NCI-H187 (cell line): ENCODE measurements at regions not wholly inside any gene's neighbourhood (a gene's known extent, or its start where the extent isn't known, plus 50 kb on each side); places are given as distances from the start of the nearest gene placed in this dataset.

Experiments
- DNase-seq, 2 experiments: peaks; one replicate each; lab custom pipeline; 2025; lab: John Stamatoyannopoulos, UW

DNA sequence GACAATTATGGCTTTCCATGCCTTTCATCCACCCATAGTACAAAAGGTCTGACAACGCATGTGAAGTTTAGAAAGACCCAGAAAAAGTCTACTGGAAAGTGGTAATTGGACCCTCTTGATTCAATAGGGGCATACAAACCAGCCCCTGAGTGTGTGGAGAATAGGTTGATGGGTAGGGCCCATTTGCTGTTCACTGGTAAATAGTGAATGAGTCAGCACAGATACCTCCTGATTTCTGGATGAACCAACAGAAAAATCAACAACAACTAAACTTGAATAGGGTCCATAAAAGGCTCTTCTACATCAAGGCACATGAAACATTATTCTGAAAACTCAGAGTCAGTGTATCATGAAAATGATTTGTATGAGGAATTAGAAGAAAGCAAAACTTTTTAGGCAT, 235.4 kb upstream of the SLC35B3 start:
- no peak for DNase-seq

DNA sequence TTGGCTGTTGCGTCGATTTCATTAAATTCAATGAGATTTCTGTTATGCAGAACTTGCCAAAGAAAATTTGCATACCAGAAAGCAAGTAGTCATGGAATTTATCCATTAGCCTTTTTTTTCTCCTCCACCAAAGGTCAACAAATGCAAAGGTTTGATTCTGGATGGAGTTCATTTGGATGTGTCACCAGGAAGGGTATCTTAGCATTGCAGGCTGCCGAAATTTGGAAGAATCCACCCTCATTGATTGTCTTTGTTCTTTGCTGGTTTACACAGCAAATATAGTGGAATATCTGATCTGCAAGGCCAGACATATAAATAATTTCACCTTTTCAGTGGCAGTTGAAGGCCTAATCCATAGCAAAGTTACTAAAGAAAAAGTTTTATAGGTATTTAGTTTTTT, 229.4 kb upstream of the SLC35B3 start:
- no peak for DNase-seq

DNA sequence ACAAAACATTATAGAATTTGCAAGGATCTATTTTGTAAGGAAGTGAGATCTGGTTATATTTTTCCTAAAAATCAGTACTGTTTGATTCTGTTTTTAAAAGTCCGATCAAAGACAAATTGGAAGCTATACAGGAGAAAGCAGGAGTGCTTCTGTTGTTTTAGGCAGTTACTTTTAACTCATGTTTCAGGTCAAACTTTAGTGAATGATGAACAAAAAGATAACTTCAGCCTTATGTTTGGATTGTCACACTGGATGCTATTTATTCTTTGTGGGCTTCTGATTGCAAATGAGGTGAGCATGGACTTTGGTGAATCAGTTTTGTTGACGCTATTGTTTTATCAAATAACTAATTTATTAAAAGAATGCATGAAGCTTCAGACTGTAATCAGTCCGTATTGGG, 228.7 kb upstream of the SLC35B3 start:
- DNase-seq: no peak

DNA sequence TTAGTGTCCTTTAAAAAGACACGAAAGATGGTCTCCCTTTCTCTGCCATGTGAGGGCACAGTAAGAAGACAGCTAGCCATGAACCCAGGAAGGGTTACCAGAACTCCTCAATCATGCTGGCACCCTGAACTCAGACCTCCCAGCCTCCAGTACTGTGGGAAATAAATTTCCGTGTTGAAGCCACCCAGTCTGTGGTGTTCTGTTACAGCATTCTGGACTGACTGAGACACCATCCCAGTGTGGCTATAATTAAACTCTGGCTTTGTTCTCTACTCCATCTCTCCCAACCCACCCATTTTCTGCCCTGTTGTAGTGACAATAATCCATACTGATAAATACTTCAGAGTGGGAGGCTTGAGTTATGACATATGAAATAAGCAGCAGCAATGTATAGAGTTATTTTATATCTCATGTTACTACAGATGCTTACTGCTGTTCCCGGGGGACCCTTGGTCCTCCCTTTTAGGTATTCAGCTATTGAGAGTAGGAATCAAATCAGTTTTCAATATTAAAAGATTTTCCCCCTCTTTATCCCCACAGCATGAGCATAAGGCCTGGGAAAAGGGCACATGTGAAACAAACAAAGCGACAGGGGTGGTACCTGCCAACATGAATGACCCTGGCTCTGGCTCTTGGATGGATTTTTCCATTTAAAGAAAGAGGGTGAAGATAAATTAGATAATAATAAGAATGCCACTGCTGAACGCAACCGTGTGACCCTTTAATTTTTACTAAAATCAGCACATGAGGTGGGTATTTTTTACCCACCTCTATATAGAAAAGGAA, 224.3 kb upstream of the SLC35B3 start:
- no peak for DNase-seq

DNA sequence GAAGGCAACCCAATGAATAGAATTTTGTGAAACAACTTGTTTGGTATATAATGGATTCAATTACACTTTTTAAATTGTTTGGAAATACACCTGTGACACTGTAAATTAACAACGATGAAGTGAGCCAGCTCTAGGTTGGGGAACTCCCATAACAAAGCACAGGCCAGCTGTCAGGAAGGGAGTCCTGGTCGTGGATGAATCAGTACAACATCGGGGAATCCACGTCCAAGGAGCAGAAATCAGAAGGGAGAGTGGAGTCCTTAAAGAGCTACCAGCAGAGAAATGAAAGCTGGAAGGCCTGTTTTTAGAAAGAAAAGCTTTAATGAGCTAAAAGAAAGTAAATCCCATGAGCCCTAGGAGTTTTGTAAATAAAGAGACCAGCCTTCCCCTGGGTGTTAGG, 223.1 kb upstream of the SLC35B3 start:
- DNase-seq: peak in 1 of 2 experiments; percentile 32

DNA sequence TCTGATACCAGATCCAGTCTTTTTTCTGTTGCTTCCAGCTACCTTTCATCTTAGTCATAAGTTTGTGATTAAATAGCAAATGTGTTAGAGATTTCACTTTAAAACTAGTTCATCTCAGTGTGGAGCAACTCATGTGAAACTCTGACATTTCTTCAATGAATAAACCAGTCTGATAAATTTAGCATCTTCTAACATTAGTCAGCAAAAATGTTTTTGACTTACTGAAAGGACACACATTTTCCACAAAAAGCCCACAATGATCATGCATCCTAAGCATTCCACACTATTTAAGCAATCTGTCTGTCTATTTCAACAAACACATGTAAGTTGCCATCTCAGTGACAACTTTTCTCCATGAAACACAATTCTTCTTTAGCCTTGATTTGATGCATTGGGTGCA, 222.2 kb upstream of the SLC35B3 start:
- no peak for DNase-seq

DNA sequence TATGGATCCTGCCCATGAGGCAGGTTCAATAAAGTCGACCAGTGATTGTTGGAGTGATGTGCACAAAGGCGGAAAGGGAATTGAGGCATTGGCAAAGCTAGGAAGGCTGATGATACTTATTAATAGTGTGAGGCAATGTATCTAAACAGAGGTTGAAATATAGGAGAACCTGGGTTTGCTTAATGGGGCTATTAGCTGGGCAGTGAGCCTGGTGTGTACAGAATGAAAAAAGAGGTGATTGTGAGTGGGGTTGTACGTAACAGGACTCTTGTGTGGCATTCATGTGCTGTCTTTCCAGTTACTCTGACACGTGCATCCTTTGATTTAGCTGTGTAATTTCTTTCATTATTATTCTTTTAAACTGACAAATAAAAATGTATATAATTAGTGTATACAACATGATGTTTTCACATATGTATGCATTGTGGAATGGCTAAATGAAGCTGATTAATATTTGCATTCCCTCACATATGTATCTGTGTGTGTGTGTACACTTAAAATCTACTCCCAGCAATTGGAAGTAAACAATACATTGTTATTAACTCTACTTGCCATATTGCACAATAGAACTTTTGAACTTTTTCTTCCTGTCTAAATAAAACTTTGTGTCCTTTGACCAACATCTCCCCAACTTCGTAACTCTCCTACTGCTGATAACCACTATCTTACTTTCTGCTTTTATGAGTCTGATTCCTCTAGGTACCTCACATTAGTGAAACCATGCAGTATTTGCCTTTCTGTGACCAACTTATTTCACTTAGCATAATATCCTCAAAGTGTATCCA, 220.5 kb upstream of the SLC35B3 start:
- DNase-seq: no peak

DNA sequence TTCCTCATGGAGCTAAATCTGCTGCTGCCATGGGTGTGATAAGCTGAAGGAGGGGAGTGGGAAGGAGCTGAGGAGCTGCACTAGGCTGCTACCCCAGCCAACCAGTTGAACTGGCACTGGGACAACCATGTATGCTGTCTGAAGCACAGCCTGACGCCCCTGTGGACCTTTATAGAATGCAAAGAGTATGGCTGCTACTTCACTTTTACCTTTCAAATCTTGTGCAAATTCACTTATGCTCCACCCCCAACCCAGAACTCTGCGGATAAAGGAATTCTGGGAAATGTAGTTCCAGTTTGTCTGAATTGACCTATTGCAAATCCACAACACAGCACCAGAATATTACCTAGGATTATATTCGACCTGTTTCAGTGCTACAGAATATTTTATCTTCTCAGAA, 217.4 kb upstream of the SLC35B3 start:
- no peak for DNase-seq

DNA sequence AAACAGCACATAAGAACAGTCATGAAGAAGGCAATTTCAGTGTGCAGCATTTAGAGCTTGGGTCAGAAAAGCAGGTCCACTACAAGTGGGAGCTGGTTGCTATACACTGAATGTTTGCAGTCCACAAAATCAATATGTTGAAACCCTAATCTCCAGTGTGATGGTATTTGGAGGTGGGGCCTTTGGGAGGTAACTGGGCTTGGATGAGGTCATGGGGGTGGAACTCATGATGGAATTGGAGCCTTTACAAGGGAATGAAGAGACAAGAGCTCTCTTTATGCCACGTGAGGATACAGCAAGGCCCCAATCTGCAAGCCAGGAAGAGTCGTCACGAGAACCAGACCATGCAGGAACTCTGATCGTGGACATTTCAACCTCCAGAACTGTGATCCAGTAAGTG, 216.7 kb upstream of the SLC35B3 start:
- DNase-seq: no peak

DNA sequence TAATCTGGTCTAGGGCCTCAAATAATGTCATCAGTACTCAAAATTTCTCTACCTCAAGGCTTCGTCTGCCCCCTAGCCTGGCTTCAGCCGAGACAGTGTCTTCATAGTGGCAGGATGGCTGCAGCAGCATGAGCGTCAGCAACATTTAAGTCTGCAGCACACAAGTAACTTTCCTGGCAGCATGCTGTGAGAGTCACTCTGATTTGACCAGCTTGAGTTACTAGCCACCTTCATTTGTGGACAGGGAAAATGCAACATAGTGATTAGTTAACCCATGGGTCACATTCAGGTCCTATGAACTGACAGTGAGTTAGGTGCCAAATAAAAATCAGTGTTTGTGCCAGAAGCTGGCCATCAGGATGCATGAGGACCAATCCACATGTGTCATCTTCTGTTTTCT, 209.9 kb upstream of the SLC35B3 start:
- DNase-seq: no peak

DNA sequence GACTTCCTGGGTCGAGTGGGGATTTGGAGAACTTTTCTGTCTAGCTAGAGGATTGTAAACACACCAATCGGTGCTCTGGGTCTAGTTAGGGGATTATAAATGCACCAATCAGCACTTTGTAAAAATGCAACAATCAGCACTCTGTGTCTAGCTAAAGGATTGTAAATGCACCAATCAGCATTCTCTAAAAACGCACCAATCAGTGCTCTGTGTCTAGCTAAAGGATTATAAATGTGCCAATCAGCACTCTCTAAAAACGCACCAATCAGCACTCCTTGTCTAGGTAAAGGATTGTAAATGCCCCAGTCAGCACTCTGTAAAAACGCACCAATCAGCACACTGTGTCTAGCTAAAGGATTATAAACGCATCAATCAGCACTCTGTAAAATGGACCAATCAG, 209.0 kb upstream of the SLC35B3 start:
- no peak for DNase-seq

DNA sequence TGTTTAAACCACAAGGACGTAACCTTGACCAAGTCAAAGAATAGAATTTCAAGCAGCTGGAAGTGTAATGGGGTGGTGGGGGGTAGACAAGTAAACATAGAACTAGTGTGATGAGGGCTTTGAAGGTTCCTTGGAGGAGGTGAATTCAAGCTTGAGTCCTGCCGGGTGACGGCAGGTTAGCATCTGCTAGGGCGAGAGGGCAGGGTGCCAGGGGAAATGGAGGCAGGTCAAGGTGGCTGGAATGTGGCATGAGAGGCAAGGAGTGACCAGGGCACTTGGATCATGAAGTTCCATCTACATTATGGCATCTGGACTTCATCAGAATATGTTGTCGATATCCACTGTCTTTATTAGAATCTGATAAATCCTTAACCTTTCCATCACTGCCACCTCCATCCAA, 207.5 kb upstream of the SLC35B3 start:
- no peak for DNase-seq

DNA sequence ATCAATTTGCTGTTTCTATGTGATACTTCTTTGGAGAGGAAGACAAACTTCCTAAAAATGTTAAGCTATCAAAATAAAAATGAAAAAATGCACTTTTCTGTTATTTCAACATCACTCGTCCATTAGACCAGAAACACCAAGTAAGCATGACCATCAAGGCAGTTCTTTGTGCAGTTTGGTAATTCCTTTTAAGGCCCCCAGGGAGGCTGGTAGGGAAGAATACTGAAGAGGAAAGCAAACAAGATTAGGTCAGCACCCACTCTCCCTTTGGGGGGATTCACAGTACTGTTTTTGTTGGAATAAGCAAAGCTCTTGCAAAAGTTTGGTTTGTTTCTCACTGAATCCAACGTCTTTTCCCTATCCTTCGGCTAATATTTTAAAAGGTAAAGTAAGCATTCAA, 206.8 kb upstream of the SLC35B3 start:
- DNase-seq: no peak

DNA sequence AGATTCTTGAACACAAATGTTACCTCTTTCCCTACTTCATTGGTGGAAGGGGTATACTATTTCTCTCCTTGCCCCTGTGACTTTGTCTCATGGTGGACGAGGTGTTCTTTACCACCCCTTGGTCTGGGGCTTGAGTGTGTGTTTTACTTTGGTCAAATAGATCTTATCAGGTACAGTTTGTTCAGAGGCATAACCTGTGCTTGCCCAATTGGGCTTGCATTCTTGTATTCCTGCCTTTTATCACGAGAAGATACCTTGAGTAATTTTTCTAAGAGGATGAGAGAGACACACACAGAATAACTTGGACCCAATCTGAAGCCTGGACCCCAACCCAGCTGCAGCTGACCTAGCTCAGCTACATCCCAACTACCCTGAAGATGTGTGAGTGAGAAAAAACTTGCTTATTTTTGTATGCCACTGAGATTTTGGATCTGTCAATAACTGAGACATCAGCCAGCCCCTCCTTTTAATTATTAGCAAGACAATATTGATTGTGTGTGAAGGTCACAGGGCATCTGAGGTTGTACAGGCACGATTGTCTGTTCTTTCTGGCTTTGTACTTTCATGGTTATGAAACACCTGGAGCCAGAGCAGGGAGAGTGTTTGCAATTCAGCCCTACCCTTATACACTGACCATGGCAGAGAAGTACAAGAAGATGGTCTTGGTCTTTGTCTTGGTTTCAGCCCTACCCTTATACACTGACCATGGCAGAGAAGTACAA, 204.7 kb upstream of the SLC35B3 start:
- no peak for DNase-seq

DNA sequence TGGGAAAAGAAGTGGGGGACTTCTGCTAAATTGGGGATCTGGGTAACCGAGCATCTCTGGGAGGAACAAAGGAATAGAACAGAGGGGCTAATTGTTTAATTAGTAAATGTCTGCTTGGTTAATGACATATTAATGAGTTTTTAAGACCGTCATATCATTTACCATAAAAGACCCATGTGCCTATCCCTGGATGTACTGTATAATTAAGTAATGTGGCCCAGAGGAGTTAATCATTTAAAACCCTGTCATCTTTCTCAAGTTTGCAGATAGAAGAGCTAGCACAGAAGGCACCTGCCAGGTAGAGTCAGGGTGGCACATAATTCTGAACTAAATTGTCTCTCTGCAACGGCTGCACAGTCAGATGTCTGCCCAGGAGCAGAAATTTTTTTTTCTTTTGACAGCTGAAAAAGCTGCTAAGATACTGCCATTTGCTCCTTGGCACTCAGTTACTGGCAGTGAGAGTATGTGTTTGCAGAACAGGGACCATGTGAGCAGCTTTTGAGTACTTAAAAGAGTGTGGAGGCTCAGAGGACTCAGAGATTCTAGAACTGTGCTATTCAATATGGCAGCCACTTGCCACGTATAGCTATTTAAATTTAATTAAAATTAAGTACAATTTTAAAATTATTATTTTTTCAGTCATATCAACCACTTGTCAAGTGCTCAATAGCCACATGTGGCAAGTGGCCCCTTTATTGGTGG, 202.7 kb upstream of the SLC35B3 start:
- DNase-seq: no peak

DNA sequence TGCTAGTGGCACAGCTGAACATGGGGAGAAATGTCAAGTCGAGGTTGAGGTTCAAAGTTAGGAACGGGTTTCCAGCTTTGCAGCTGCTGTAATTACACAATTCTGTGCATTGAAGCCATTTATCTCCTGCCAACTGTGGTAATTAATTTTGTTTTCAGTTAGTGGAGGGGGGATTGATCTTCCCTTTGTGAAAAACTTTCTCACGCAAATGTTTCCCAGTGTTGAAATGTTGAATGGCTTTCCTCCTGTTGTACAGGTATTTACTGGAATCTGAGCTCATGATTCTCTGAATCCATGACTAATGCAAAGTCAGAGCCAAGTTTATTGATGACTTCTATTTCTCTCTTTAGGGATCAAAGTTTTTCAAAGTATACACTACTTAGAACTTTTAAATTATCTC, 198.4 kb upstream of the SLC35B3 start:
- DNase-seq: no peak

DNA sequence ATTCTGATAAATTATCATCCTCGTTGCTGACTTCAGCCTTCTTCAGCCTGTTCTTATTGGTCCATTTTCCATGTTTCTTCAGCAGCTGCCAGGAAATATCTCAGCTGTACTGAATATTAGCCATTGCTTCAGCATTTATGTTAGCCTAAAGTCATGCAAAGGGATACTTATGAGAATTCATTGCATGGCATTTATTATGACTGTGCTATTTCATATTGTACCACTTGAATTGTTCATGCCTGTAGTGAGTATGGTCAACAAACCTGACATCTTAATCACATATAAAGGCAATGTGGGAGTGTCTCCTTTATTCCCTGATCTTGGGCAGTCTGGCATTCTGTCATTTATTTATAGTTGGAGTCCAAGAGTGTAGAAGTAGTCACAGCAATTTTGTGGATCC, 193.4 kb upstream of the SLC35B3 start:
- no peak for DNase-seq

DNA sequence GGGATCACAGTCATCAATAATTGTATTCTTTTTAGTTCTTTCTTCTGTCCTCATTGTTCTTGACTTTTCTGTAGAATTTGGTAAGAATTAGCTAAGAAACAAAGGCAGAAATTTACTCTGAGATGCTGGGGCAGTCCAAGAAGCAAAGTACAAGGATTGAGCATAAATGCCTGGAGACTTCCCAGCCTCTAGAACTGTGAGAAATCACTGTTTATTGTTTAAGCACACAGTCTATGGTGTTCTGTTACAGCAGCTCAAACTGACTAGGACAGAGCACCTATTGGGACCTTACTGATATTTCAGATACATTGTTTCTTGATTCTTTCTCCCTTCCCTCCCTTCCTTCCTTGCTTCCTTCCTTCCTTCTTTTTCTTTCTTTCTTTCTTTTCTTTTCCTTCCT, 192.7 kb upstream of the SLC35B3 start:
- DNase-seq: no peak

DNA sequence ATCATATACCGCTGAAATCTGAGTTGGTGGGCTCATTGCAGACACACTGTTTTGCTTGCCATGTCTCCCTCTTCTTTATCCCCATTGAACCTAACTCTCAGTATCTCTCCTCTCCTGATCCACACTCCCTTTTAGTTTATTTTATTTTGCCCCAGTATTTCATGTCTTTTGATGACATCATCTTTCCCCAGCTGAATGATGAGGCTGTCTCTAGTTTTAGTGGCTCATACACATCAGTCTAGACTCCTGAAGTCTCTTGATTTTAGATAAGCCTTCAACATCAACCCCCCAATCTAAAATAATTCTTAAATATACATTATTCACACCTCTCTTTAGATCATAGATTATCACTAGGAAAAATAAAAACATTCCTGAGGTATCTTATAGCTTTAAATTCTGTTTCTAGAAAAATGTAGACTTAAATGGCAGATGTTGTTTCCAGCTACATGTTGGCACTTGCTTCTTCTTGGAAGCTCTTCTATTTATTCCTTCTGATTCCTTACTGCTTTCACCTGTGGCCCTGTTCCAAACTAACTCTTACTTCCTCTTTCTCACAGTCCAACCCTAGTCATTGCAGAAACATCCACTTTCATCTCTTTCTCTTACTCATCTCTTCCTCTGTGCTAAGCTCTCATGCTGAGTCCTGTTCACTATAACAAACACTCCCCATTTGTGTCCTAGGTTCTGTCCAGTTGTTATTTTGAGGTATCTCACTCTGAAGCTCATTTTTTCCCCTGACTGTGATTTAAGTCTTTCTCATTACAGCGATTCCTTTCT, 191.9 kb upstream of the SLC35B3 start:
- no peak for DNase-seq

DNA sequence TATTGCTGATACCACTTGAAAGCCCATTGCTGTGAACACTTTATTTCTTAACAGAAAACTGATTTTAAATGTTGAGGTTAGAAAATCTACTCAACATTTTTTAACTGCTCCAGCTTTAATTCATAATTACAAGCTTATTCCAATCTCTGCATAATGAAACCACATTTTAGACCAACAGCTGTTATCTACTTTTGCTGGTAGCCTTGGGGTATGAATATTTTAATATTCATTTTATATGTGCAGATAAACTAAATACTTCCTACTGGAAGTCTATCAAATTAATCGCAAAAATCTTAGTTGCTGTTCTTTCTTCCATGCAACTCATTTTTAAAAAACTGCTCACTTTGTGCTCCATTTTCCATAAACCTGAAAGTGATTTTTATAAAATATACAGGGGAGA, 189.3 kb upstream of the SLC35B3 start:
- no peak for DNase-seq

DNA sequence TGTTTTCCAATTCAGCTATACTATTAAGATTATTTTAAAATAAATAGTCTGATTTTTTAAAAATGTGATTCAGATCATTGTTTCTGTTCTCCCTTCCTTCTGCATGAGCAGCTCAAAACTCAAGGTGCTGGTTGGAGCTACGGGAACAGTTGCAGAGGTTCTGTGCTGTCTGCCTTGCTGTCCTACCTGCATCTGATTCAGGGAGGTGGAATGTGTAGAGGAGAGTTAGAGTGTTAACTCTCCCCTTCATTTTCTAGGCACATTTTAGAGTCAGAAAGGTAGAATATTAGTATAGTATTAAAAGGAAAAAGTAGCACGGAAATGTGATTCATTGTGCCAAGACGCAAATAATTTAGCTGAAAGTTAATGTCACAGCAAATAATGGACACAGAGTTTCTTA, 188.1 kb upstream of the SLC35B3 start:
- DNase-seq: no peak

DNA sequence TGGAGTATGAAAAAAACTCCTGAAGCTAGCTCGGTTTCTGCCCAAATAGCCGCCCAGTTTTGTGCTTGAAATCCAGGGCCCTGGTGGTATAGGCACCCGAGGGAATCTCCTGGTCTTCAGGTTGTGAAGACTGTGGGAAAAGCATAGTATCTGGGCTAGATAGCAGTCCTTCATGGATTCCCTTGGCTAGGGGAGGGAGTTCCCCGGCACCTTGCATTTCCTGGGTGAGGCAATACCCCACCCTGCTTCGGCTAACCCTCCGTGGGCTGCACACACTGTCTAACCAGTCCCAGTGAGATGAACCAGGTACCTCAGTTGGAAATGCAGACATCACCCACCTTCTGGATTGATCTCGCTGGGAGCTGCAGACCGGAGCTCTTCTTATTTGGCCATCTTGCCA, 184.5 kb upstream of the SLC35B3 start:
- DNase-seq: no peak
